Stimulated activated naive CD8-positive, alpha-beta T cell treated with anti-CD3 and anti-CD28 coated beads, Interleukin-15, Interleukin-2, amounts not matched to agents 100 U/mL and 50 U/mL, for 24 hours (primary cell): ENCODE measurements at regions not wholly inside any gene's neighbourhood (a gene's known extent, or its start where the extent isn't known, plus 50 kb on each side); places are given as distances from the start of the nearest gene placed in this dataset.
"Not testable (repeated sequence)": the region's sequence is repeated elsewhere in the genome, so short reads cannot be mapped to it uniquely, and the experiment has no call there.

Source experiments
- ATAC-seq: fragments of 150-1000 bp; cut with Tn5 transposase; one replicate; pipeline ENCODE4 v1.10.0; 2021
- DNase-seq: peaks from one replicate; pipeline ENCODE4 v3.0.0; 2021

DNA sequence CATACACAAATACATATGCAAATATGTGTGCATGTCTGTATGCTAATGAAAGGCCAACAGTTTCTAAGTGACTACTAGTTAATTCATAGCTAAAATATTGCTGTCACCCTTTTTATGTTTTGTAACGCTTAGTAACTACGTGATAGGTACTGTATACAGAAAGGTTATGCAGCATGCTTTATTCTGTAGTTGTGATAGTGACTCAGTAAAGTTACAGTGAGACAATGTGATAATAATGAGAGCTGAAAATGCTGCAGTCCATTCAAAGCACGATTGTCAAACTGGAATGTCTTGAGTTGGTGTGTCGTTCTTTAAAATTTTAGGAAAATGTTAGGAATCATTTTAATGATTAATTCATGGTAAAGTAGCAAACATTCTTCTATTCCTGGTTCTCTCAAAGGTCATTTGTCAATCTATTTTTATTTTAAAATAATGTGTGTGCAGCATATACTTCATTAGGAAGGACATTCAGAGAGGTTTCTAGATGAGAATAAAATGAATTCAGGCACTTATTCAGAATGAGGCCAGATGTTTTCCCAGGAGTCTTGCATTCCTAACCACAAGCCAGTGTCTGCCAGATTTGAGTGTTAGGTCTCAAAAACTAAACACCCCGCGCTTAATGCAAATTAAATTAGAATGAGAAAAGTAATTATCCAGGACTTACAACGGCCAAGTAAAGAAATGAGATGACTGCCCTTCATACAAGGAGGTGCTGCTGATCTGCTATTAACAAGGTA is 408.8 kb upstream of the FZD8 start:
- no peak for DNase-seq
- no peak for ATAC-seq

DNA sequence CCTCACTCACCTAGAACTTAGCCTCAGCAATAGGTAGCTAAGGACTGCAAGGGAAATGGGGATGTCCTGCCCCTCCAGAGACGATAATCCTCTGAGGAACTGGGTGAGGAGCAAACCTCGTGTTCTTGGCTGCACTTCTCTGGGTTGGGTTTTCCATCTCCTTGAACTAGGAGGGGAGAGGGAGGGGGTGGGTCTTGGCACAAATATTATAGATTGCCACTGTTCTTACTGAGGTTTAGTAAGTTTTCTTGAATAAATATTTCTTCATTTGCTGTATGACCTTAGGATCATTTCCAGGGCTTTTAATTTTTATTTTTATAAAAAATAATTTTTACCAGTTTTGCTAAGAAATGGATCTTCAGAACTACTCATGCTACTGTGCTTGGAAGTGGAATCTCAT is 406.7 kb upstream of the FZD8 start:
- no peak for ATAC-seq
- DNase-seq: no peak

- DNase-seq: no peak
- ATAC-seq: no peak
Observed at GRCh38 chr10:36048236-36048635, 406.1 kb upstream of the FZD8 start.

DNA sequence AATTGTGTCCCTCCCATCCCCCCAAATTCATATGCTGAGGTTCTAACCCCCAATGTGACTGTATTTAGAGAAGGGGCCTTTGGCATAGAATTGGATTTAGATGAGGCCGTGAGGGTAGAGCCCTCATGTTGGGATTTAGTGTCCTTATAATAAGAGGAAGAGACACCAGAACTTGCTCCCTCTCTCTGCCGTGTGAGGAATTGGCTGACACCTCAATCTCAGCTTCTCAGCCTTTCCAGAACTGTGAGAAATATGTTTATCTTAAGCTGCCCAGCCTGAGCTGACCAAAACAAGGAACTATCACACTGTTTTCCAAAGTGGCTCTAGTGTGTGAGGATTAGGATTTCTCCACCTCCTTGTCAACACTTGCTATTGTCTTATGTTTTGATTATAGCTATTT is 400.0 kb upstream of the FZD8 start:
- no peak for DNase-seq

DNA sequence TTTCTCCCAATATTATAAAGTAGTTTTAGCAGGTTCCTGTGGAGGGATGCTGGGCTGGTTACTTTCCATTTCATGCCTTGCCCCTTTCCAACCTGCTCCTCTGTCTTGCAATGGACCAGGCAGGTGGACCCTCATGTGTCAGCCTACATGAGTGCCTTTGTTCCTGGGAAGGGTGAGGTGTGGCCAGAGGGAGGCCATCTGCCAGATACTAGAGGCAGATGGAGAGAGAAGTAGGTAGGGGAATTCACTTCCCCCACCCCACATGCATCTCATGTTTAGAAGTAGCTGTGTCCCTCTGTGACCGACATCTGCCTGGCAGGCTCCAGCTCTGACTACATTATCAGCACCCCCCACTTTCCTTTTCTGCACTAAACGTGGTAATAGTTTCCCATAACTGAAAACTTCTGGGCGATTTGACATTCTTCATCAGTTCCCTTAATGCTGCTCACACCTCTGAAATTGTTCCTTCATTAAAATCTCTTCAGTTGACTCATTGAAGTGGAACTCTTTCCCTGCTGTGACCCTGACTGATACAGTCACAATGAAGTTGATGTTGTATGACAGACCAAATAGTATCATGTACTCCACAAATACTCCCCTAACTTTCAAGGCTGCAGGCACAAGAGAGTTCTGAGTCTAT is 396.3 kb upstream of the FZD8 start:
- no peak for DNase-seq

More for the DNA sequence above, 400.0 kb upstream of the FZD8 start:
- no peak for ATAC-seq

GRCh38 chr10:36036137-36036536 is 394.0 kb upstream of the FZD8 start:
- ATAC-seq (no peak), DNase-seq (no peak)

More for the DNA sequence above, 396.3 kb upstream of the FZD8 start:
- no peak for ATAC-seq

- DNase-seq (no peak), ATAC-seq (no peak)
Observed at GRCh38 chr10:36033808-36034207, 391.7 kb upstream of the FZD8 start.

GRCh38 chr10:36030516-36030915 is 388.4 kb upstream of the FZD8 start:
- DNase-seq (no peak), ATAC-seq (no peak)

DNA sequence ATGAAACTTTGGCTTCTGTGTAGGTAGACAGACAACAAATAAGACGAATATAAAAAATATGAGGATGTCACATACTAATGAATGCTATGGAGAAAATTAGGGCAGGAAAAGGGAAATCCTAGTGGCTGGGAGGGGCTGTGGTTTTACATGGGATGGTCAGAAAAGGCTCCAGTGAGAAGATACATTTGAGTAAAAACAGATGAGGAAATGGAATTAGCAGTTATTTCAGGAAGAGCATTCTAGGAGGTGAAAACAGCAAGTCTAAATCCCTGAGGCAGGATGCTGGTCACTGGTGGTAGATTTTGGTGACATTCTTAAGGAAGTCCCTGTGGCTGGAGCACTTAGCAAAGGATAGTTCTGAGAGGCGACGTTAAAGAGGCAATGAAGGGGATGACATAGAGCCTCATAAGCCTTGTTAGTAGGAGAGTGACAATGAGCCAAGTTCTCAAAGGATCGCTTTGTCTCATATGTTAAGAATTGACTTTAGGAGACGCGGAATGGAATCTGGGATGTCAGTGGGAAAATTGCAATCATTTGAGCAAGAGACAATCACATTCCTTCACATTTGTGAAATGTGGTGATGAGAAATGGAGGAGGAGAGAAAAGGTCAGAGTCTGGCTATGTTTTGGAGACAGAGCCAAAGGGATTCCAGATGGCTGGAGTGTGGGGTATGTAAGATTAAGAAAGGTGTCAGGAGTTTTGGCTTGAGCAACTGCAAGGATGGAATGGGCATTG is 384.7 kb upstream of the FZD8 start:
- DNase-seq: no peak
- ATAC-seq: no peak

DNA sequence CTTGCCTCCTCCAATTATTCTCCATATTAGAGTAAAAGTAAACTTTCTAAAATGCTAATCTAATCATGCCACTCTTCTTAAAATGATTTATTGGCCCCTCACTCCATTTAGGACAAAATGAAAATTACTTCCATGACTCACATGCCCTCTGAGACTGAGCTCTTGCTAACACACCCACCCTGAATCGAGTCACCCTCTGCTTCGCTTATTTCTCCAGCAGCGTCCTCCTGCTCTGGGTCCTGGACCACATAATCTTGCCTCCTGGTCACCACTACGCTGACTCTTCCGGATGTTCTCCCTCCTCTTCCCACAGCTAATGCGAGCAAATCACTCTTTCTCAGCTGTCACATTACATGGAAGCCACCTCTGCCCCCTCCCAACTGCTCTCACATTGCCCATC is 384.0 kb upstream of the FZD8 start:
- ATAC-seq (no peak), DNase-seq (no peak)

- DNase-seq (no peak), ATAC-seq (no peak)
Observed at GRCh38 chr10:36023939-36024338, 381.8 kb upstream of the FZD8 start.

DNA sequence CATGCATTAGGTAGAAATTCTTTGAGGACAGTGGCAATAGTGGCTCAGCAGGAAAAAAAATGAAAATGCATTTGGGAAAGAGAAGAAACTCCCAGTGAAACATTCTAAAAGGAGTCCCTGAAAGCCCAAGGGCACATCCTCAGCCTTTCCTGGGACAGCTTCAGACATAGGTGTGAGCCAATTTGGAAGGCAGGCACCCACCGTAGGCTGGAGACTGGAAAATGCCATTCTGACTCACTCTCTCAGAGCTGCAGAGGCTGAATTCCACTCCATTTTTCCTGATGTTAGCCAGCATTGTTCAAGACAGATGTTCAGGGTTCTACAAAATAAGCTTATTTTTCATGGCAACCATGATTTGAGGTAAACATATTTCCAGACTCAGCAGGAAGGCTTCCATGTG is 379.0 kb upstream of the FZD8 start:
- ATAC-seq (no peak), DNase-seq (no peak)

DNA sequence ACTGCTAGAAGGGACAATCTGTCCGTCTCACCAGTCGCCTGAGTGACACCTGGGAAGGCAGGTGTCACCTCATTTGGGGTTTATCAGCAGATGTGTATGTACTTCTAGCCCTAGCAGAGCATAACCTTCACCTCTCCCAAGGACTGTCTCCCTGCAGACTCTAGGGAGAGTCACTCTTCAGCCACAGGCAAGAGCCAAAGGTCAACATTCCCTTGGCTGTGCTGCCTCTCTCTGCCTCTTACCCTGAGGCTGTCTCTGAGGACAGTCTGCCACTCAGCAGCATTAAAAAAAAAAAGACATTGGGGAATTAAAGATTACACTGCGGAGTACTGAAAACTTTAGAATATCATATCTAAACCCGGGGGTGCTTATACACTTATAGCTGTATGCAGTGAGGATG is 377.7 kb upstream of the FZD8 start:
- ATAC-seq: no peak
- no peak for DNase-seq

DNA sequence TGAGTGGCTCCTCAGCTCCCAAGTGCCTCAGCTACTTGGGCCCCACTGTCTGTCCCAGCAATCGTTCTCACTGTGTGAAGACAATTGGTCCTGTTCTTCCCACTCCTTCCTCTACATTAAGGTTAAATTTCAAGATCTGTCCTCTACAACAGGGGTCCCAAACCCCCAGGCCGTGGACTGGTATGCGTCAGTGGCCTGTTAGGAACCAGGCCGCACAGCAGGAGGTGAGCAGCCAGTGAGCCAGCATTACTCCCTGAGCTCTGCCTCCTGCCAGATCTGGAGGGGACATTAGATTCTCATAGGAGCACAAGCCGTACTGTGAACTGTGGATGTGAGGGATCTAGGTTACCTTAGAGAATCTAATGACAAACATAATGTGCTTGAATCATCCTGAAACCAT is 376.9 kb upstream of the FZD8 start:
- no peak for DNase-seq
- ATAC-seq: no peak

- no peak for DNase-seq
- ATAC-seq: no peak
Observed at GRCh38 chr10:36017137-36017536, 375.0 kb upstream of the FZD8 start.

DNA sequence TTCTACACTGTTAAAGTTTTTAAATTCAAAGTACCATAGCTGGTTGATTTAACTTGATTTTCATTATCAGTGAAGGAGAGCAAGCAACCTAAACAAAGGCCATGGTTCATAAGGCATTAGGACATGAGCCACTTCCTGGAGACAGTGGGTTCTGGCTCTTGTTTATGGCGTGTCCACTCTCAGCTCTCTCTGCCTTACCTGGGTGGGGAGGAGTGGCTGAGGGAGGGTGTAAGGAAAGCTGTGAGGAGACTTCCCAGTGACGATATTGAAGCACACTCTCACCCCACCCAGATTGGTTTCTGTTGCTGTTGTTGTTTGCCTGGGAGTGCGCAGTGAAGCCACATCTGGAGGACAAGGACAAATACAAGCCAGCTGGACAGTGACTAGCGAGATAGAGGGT is 365.3 kb upstream of the FZD8 start:
- ATAC-seq: no peak

GRCh38 chr10:36003688-36004087 is 361.6 kb upstream of the FZD8 start:
- DNase-seq: no peak
- no peak for ATAC-seq

More for the DNA sequence above, 365.3 kb upstream of the FZD8 start:
- no peak for DNase-seq

DNA sequence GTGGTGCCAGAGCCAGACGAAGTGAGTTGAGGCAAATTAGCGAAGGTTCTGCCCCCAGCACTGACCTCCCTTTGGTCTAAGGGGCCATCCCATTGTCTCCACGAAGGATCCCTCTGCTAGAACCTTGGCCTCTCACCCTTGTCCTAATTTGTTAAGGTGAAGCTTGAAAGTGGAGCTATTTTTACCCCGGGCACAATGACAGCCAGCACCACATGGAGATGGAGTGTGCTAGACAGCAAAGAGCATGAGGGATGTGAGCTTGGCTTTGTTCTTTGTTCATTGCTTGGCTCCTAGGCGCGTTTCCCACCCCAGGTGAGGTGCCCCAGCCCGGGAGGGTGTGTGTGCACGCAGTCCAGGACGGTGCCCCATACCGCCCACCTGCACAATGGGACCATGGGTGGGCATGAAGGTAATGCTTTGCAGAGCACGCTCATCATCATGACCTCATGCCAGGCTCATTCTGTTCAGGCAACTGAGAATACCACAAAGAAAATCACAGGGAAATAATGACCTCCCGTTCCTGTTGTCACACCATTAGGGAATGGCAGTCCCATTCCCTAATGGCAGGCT is 361.0 kb upstream of the FZD8 start:
- DNase-seq: no peak
- no peak for ATAC-seq

DNA sequence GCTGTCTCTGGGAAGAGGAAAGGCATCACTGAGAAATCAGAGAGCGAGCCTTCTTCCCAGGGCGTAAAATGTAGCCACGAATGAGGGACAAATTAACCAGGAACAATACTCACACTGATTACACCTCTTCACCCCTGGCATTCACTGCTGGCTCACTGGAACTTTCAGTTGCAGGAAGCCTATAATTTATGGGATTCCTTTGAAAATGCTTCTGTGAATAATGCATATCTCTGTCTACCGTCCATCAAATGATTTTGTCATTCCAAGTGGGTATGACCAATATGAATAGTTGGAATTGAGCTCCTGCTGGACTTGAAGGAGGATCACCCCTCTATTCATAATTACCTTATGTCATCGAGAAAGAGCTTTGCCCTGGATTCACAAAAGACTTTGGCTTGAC is 360.3 kb upstream of the FZD8 start:
- no peak for DNase-seq
- ATAC-seq: no peak

DNA sequence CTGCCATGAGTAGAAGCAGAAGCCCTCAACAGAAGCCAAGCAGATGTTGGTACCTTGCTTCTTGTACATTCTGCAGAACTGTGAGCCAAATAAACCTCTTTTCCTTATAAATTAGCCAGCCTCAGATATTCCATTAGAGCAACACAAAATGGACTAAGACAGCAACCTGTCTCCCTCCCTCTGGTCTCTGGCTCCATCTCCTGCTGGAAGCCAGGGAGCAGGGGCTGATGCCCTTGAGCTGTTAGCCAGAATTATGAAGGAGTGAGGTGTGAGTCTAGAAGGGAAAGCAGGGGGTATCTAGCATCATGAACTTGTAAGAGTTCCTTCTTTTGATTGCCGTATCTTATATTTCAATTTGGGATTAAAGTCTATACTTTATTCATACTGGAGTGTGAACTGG is 358.7 kb upstream of the FZD8 start:
- DNase-seq, ATAC-seq: not testable (repeated sequence)

- DNase-seq (no peak), ATAC-seq (no peak)
Observed at GRCh38 chr10:35998026-35998425, 355.9 kb upstream of the FZD8 start.

DNA sequence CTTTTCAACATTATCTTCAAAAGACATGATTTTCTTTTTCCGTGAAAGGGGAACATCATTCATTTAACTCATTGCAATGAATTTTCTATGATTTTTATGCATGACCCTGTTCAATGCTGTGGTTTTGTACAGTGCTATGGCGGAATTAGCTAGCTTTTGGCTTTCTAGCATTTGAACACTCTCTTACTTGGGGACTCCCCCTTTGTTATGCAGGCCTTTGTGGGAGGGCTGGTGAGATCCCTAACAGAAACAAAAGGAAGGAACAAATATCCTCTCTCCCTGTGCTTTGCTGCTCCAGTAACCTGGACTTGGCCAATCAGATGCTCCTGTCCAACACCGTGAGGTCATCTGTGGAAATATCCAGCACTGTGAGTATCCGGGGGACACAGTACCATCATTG is 353.4 kb upstream of the FZD8 start:
- no peak for ATAC-seq
- no peak for DNase-seq
